Adipose tissue (tissue), 3 donors: ENCODE measurements at regions not wholly inside any gene's neighbourhood (a gene's known extent, or its start where the extent isn't known, plus 50 kb on each side); places are given as distances from the start of the nearest gene placed in this dataset.

ENCODE experiments used
- H3K27ac ChIP-seq: one replicate; pipeline ENCODE4 v1.5.1; 2013; ENCODE audit warnings: low read depth, low read length
- WGBS, 3 donors: extraction: QIAGEN DNeasy Blood & Tissue Kit; methylation state at CpG; one replicate each; pipeline ENCODE4 v1.1.7; 2013; 5-methylcytosine and 5-hydroxymethylcytosine counted together
- donor health status: healthy with polysubstance abuse.
- donor health status: Bipolar disorder and iron deficiency.
- donor health status: healthy.

GRCh38 chr7:94195201-94195600 is 191.0 kb upstream of the BET1 start:
- H3K27ac ChIP-seq = no peak overlapping the region
- 53 to 92% (median 88%) methylated on average over 2 of the region's 2 CpGs for WGBS, 3 donors

GRCh38 chr7:94195813-94196212 is 191.7 kb upstream of the BET1 start:
- 70 to 90% (median 81%) methylated on average over 1 of the region's 1 CpG for WGBS, 3 donors
- no peak overlapping the region for H3K27ac ChIP-seq

GRCh38 chr7:94205529-94205928 is 189.2 kb upstream of the COL1A2 start:
- 32 to 74% (median 68%) methylated on average over 2 of the region's 2 CpGs for WGBS, 3 donors
- H3K27ac ChIP-seq = no peak overlapping the region

GRCh38 chr7:94206295-94206694 is 188.4 kb upstream of the COL1A2 start:
- WGBS, 3 donors = 73 to 95% (median 73%) methylated on average over 2 of the region's 2 CpGs
- no peak overlapping the region for H3K27ac ChIP-seq

- no peak overlapping the region for H3K27ac ChIP-seq
- 88 to 98% (median 93%) methylated on average over 1 of the region's 1 CpG for WGBS, 3 donors
These were observed 182.5 kb upstream of the COL1A2 start for GRCh38 chr7:94212160-94212559.

- H3K27ac ChIP-seq = no peak overlapping the region
- 64 to 67% (median 67%) methylated on average over 3 of the region's 3 CpGs for WGBS, 3 donors
These were observed 177.7 kb upstream of the COL1A2 start for GRCh38 chr7:94216944-94217461.

- no peak overlapping the region for H3K27ac ChIP-seq
- 72 to 95% (median 85%) methylated on average over 2 of the region's 2 CpGs for WGBS, 3 donors
These were observed 176.9 kb upstream of the COL1A2 start for GRCh38 chr7:94217766-94218165.

GRCh38 chr7:94222516-94222915 is 172.2 kb upstream of the COL1A2 start:
- H3K27ac ChIP-seq = no peak overlapping the region
- 66 to 84% (median 73%) methylated on average over 2 of the region's 2 CpGs for WGBS, 3 donors

- no peak overlapping the region for H3K27ac ChIP-seq
- 28 to 52% (median 52%) methylated on average over 6 of the region's 6 CpGs for WGBS, 3 donors
These were observed 171.2 kb upstream of the COL1A2 start for GRCh38 chr7:94223375-94224084.

- no peak overlapping the region for H3K27ac ChIP-seq
These were observed 166.5 kb upstream of the COL1A2 start for GRCh38 chr7:94228223-94228622.

GRCh38 chr7:94228678-94229077 is 166.0 kb upstream of the COL1A2 start:
- H3K27ac ChIP-seq = no peak overlapping the region

- no peak overlapping the region for H3K27ac ChIP-seq
- WGBS, 3 donors = 78 to 87% (median 79%) methylated on average over 2 of the region's 2 CpGs
These were observed 163.4 kb upstream of the COL1A2 start for GRCh38 chr7:94231305-94231704.

GRCh38 chr7:94236960-94237359 is 157.7 kb upstream of the COL1A2 start:
- no peak overlapping the region for H3K27ac ChIP-seq
- 76 to 92% (median 90%) methylated on average over 2 of the region's 2 CpGs for WGBS, 3 donors

GRCh38 chr7:94237417-94237816 is 157.3 kb upstream of the COL1A2 start:
- no peak overlapping the region for H3K27ac ChIP-seq
- WGBS, 3 donors = 53 to 57% (median 53%) methylated on average over 3 of the region's 3 CpGs

GRCh38 chr7:94239661-94240234 is 154.9 kb upstream of the COL1A2 start:
- 29 to 69% (median 34%) methylated on average over 4 of the region's 4 CpGs for WGBS, 3 donors
- H3K27ac ChIP-seq = no peak overlapping the region

GRCh38 chr7:94240902-94241301 is 153.8 kb upstream of the COL1A2 start:
- no peak overlapping the region for H3K27ac ChIP-seq
- 85 to 91% (median 88%) methylated on average over 6 of the region's 6 CpGs for WGBS, 3 donors

GRCh38 chr7:94241402-94241925 is 153.2 kb upstream of the COL1A2 start:
- WGBS, 3 donors = 81 to 88% (median 84%) methylated on average over 3 of the region's 3 CpGs

GRCh38 chr7:94243066-94243711 is 151.5 kb upstream of the COL1A2 start:
- 84 to 95% (median 87%) methylated on average over 9 of the region's 9 CpGs for WGBS, 3 donors
- no peak overlapping the region for H3K27ac ChIP-seq

More at GRCh38 chr7:94241402-94241925, 153.2 kb upstream of the COL1A2 start:
- H3K27ac ChIP-seq = no peak overlapping the region

- no peak overlapping the region for H3K27ac ChIP-seq
These were observed 149.9 kb upstream of the COL1A2 start for GRCh38 chr7:94244760-94245159.
